Right hindlimb (tissue), 1 donor: ENCODE measurements at regions not wholly inside any gene's neighbourhood (a gene's known extent, or its start where the extent isn't known, plus 50 kb on each side); places are given as distances from the start of the nearest gene placed in this dataset.

Experiments
- DNase-seq: peaks from one replicate; pipeline ENCODE4 v3.0.0-alpha.2; 2018

- DNase-seq = no peak
These were observed 557.1 kb upstream of the MEX3C start for GRCh38 chr18:51754566-51754965.

GRCh38 chr18:51757255-51757924 lies 559.9 kb upstream of the MEX3C start:
- DNase-seq = no peak

- no peak for DNase-seq
These were observed 564.9 kb upstream of the MEX3C start for GRCh38 chr18:51762373-51762772.

GRCh38 chr18:51765606-51766360 lies 568.3 kb upstream of the MEX3C start:
- no peak for DNase-seq

GRCh38 chr18:51767293-51767692 lies 569.8 kb upstream of the MEX3C start:
- DNase-seq = no peak

GRCh38 chr18:51778115-51778514 lies 561.9 kb upstream of the DCC start:
- no peak for DNase-seq

GRCh38 chr18:51789871-51790270 lies 550.1 kb upstream of the DCC start:
- DNase-seq = no peak

GRCh38 chr18:51801514-51801913 lies 538.5 kb upstream of the DCC start:
- DNase-seq = no peak

GRCh38 chr18:51802569-51803428 lies 537.2 kb upstream of the DCC start:
- no peak for DNase-seq

GRCh38 chr18:51807336-51807735 lies 532.7 kb upstream of the DCC start:
- DNase-seq = no peak

GRCh38 chr18:51811883-51812282 lies 528.1 kb upstream of the DCC start:
- DNase-seq = no peak

- no peak for DNase-seq
These were observed 526.3 kb upstream of the DCC start for GRCh38 chr18:51813740-51814139.

- DNase-seq = no peak
These were observed 518.4 kb upstream of the DCC start for GRCh38 chr18:51821610-51822009.

- no peak for DNase-seq
These were observed 515.3 kb upstream of the DCC start for GRCh38 chr18:51824746-51825145.

GRCh38 chr18:51833850-51834249 lies 506.1 kb upstream of the DCC start:
- DNase-seq = no peak

- no peak for DNase-seq
These were observed 491.3 kb upstream of the DCC start for GRCh38 chr18:51848702-51849101.

- no peak for DNase-seq
These were observed 487.3 kb upstream of the DCC start for GRCh38 chr18:51852681-51853080.

GRCh38 chr18:51857989-51858388 lies 482.0 kb upstream of the DCC start:
- no peak for DNase-seq

GRCh38 chr18:51861046-51861445 lies 479.0 kb upstream of the DCC start:
- no peak for DNase-seq

GRCh38 chr18:51862051-51862715 lies 477.8 kb upstream of the DCC start:
- no peak for DNase-seq

GRCh38 chr18:51864219-51864965 lies 475.6 kb upstream of the DCC start:
- DNase-seq = no peak

- no peak for DNase-seq
These were observed 474.5 kb upstream of the DCC start for GRCh38 chr18:51865538-51865937.
